Uterus (tissue), 3 donors: ENCODE measurements at regions not wholly inside any gene's neighbourhood (a gene's known extent, or its start where the extent isn't known, plus 50 kb on each side); places are given as distances from the start of the nearest gene placed in this dataset.

Source experiments
- DNase-seq, 2 donors: peaks; one replicate each; pipeline ENCODE4 v3.0.0-alpha.2; 2019 to 2020
- H3K27ac ChIP-seq, 2 donors: fragments of 200-600 bp; sonication (generic); 1 replicate in 1 of 2; 2 replicates in 1 of 2; pipeline ENCODE4 v1.5.1; 2016 to 2018
- H3K27me3 ChIP-seq, 2 donors: fragments of 200-600 bp; sonication (generic); one replicate each; pipeline ENCODE4 v1.5.1; 2018 to 2019; ENCODE audit warnings: control low read depth in 1 of 2
- H3K36me3 ChIP-seq, 2 donors: fragments of 200-600 bp; sonication (generic); one replicate each; pipeline ENCODE4 v1.5.1; 2019; ENCODE audit warnings: control low read depth in 1 of 2
- H3K4me1 ChIP-seq, 2 donors: fragments of 200-600 bp; sonication (generic); one replicate each; pipeline ENCODE4 v1.5.1; 2018 to 2019; ENCODE audit warnings: control low read depth in 1 of 2
- H3K4me3 ChIP-seq, 2 donors: fragments of 200-600 bp; sonication (generic); 1 replicate in 1 of 2; 2 replicates in 1 of 2; pipeline ENCODE4 v1.5.1; 2018 to 2019; ENCODE audit warnings: mild to moderate bottlenecking in 1 of 2
- H3K9me3 ChIP-seq, 2 donors: fragments of 200-600 bp; sonication (generic); one replicate each; pipeline ENCODE4 v1.5.1; 2019; ENCODE audit warnings: control low read depth in 1 of 2
- POLR2A ChIP-seq, 2 donors: fragments of 450-650 bp; IDR thresholded peaks; one replicate each; pipeline ENCODE4 v1.6.1; 2016; ENCODE audit warnings: antibody characterized with exemption in 2 of 2, mild to moderate bottlenecking in 1 of 2, moderate library complexity in 1 of 2
- intact Hi-C: fragments of 100-400 bp; cut with DNase I; formaldehyde crosslinking; loops from one replicate; pipeline ENCODE4 v1.15.1; 2023; ENCODE audit warnings: low total_unique reads
- TF ChIP-seq, protein P1 (sequence below), 4 experiments: fragments of 200-600 bp in 2 of 4; fragments of 450-650 bp in 2 of 4; sonication (generic) in 2 of 4; IDR thresholded peaks; one replicate each; pipeline ENCODE4 v1.5.1; 2016 to 2019; ENCODE audit warnings: antibody characterized with exemption in 4 of 4, mild to moderate bottlenecking in 2 of 4, moderate library complexity in 1 of 4
- donor health status: DM: yes; HTN: yes; CAD: no.

DNA sequence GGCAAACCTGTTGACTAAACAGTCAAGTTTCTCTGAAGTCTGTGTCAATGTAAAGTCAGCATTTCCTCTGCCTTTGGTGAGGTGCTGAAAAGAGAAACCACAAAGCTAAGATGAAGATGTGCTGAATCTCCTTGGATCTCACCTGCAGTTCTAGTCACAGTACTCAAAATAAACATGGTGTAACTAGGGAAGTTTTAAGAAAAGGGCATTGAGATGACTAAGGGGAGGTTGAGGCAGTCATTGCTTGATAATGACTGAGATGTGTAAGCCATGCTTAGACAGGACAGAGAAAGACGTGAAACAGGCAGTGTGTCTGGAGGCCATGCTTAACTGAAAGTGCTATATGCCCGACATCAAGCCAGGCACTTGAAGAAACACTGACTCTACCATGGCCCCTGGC lies 1010.0 kb upstream of the CELF4 start:
- H3K4me1 ChIP-seq, result no peaks in the 10 kb centered on the region
- DNase-seq, result no peak
- H3K4me3 ChIP-seq, result no peak overlapping the region
- H3K27ac ChIP-seq, result no peak overlapping the region
- intact Hi-C loops, result no loop called here
- TF ChIP-seq, protein P1, sequence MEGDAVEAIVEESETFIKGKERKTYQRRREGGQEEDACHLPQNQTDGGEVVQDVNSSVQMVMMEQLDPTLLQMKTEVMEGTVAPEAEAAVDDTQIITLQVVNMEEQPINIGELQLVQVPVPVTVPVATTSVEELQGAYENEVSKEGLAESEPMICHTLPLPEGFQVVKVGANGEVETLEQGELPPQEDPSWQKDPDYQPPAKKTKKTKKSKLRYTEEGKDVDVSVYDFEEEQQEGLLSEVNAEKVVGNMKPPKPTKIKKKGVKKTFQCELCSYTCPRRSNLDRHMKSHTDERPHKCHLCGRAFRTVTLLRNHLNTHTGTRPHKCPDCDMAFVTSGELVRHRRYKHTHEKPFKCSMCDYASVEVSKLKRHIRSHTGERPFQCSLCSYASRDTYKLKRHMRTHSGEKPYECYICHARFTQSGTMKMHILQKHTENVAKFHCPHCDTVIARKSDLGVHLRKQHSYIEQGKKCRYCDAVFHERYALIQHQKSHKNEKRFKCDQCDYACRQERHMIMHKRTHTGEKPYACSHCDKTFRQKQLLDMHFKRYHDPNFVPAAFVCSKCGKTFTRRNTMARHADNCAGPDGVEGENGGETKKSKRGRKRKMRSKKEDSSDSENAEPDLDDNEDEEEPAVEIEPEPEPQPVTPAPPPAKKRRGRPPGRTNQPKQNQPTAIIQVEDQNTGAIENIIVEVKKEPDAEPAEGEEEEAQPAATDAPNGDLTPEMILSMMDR (IDR thresholded peaks at IDR 0.05), result no peak
- no peak for TF ChIP-seq POLR2A (IDR thresholded peaks at IDR 0.05)
- no peaks in the 10 kb centered on the region for H3K27me3 ChIP-seq
- H3K9me3 ChIP-seq, result no peaks in the 10 kb centered on the region
- no peaks in the 10 kb centered on the region for H3K36me3 ChIP-seq

DNA sequence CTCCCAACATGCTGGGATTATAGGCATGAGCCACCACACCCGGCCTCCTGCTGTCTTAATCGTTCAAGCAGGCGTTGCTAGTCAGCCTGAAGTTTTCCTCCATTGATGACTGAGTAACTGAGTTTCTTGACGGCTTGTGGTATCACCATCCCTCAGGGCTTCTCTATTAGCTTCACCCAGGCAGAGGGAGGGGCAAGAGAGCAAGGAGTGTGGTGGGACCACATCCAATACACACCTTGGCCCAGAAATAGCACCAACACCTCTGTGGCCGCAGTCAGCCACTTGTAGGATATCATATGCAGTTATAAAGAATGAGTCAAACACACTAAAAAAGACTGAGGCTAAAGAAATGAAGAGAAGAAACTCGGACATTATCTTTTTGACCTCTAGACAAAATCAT lies 1009.4 kb upstream of the CELF4 start:
- Histone ChIP-seq H3K4me3 (no peak overlapping the region), H3K36me3 (no peaks in the 10 kb centered on the region), H3K27ac (no peak overlapping the region), H3K4me1 (no peaks in the 10 kb centered on the region), H3K27me3 (no peaks in the 10 kb centered on the region), H3K9me3 (no peaks in the 10 kb centered on the region)
- intact Hi-C loops, result no loop called here
- TF ChIP-seq, protein P1 (IDR thresholded peaks at IDR 0.05), result no peak
- no peak for TF ChIP-seq POLR2A (IDR thresholded peaks at IDR 0.05)
- DNase-seq, result no peak

DNA sequence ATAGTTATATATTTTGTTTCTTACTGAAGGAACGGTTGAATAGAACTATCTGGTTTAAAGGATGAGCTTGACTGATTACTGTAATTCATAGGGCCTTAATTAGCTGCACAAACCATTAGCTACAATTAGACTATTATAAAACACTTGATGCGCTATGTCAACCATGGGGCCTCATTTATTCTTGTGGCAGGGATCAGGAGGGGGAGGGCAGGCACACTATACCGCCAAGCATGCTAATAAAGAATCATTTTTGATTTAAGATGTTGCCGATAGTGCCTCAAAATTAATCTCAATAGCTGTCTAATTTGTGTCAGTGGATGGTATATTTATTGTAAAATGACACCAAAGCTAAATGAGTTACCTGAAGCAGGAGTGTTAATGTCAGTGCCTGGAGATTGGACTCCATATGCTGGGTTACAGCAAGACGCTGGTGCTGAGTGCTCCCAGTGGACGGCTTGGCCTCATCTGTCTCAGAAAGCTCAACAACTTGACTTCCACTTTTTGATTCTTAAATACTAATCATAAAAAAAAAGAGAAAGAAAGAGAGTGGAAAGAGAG lies 1007.0 kb upstream of the CELF4 start:
- Histone ChIP-seq H3K4me1 (no peaks in the 10 kb centered on the region), H3K27ac (no peak overlapping the region), H3K36me3 (no peaks in the 10 kb centered on the region), H3K9me3 (no peaks in the 10 kb centered on the region), H3K27me3 (no peaks in the 10 kb centered on the region), H3K4me3 (no peak overlapping the region)
- TF ChIP-seq POLR2A (IDR thresholded peaks at IDR 0.05), result no peak
- TF ChIP-seq, protein P1 (IDR thresholded peaks at IDR 0.05), result no peak
- DNase-seq, result no peak
- intact Hi-C loops, result no loop called here

DNA sequence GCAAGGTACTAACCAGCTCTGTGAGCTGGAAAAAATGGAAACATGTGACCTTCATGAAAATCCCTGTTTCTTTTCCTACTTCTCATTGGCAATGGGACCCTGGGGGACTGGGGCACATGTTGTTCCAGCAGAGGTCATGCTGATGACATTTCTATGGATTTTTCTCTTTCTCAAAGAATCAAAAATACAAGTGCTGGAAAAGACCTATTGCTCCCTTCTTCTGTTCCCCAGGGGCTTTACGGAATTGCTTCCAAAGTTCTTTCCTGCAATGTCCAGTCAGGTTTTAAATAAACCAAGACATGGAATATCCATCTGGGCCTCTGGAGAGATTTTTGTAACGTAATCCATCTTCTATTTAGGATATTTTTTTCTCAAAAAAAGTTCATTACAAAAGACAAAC lies 1006.1 kb upstream of the CELF4 start:
- TF ChIP-seq POLR2A (IDR thresholded peaks at IDR 0.05), result no peak
- TF ChIP-seq, protein P1 (IDR thresholded peaks at IDR 0.05), result no peak
- Histone ChIP-seq H3K4me3 (no peak overlapping the region), H3K27me3 (no peaks in the 10 kb centered on the region), H3K27ac (no peak overlapping the region), H3K9me3 (no peaks in the 10 kb centered on the region), H3K4me1 (no peaks in the 10 kb centered on the region), H3K36me3 (no peaks in the 10 kb centered on the region)
- no peak for DNase-seq
- intact Hi-C loops, result no loop called here

DNA sequence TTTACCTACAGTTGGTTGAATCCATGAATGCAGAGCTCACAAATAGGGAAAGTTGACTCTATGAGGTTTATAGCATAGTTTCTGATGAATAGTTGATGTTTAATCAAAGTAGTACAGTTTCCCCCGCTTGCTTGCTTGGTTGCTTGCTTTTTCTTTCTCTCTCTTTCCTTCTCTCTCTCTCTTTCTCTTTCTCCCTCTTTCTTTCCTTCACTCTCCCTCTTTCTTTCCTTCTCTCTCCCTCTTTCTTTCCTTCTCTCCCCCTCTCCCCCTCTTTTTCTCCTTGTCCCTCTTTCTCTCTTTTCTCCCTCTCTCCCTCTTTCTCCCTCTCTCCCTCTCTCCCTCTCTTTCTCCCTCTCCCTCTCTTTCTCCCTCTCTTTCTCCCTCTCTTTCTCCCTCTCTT lies 999.9 kb upstream of the CELF4 start:
- H3K27me3 ChIP-seq, result no peaks in the 10 kb centered on the region
- no peaks in the 10 kb centered on the region for H3K9me3 ChIP-seq
- H3K4me3 ChIP-seq, result no peak overlapping the region
- H3K4me1 ChIP-seq, result no peaks in the 10 kb centered on the region
- intact Hi-C loops, result no loop called here
- H3K36me3 ChIP-seq, result no peaks in the 10 kb centered on the region
- H3K27ac ChIP-seq, result no peak overlapping the region
- TF ChIP-seq, protein P1 (IDR thresholded peaks at IDR 0.05), result no peak
- no peak for DNase-seq
